ENCODE measurements at regions not wholly inside any gene's neighbourhood (a gene's known extent, or its start where the extent isn't known, plus 50 kb on each side); places are given as distances from the start of the nearest gene placed in this dataset.

DNA sequence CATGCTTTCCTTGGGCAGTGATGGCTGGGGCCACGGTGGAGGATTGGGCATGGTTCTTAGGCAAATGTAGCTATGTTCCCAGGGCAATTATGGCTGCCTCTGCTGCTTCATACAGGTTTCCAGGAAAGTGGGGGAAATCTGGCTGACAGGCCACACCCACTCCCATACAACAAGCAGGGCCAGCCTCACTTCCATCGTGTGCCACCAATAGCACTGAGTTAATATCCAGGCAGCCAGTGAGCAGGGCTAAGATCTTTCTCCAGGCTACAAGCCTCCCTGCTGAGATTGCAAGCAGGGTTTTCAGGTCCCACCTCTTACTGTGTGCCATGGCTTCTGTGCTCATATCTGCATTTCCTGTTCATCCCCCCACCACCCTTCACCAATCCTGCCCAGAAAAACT lies 1291.9 kb downstream of the SI start:
- no peaks in the 10 kb centered on the region for H3K9me3 ChIP-seq (ENCODE audit: control insufficient read depth, insufficient read depth, low read depth, low read length)
- H3K9ac ChIP-seq (ENCODE audit: insufficient read depth, low read length) = no peak overlapping the region
- no peak overlapping the region for H3K4me2 ChIP-seq (ENCODE audit: extremely low read depth, insufficient read depth, low read length)
- H3K27me3 ChIP-seq (ENCODE audit: control insufficient read depth, insufficient read depth, low read length) = no peaks in the 10 kb centered on the region
- TF ChIP-seq, protein P1, sequence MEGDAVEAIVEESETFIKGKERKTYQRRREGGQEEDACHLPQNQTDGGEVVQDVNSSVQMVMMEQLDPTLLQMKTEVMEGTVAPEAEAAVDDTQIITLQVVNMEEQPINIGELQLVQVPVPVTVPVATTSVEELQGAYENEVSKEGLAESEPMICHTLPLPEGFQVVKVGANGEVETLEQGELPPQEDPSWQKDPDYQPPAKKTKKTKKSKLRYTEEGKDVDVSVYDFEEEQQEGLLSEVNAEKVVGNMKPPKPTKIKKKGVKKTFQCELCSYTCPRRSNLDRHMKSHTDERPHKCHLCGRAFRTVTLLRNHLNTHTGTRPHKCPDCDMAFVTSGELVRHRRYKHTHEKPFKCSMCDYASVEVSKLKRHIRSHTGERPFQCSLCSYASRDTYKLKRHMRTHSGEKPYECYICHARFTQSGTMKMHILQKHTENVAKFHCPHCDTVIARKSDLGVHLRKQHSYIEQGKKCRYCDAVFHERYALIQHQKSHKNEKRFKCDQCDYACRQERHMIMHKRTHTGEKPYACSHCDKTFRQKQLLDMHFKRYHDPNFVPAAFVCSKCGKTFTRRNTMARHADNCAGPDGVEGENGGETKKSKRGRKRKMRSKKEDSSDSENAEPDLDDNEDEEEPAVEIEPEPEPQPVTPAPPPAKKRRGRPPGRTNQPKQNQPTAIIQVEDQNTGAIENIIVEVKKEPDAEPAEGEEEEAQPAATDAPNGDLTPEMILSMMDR (conservative IDR thresholded peaks at IDR 0.05 in 1 of 2, IDR thresholded peaks at IDR 0.05 in 1 of 2; ENCODE audit: low read depth in 1 of 2, low read length in 2 of 2) = no peak
- TF ChIP-seq EZH2 (IDR thresholded peaks at IDR 0.05; ENCODE audit: low read length, missing control alignments) = no peak
- no peaks in the 10 kb centered on the region for H3K36me3 ChIP-seq (ENCODE audit: control insufficient read depth, insufficient read depth, low read length)
- no peaks in the 10 kb centered on the region for H3K79me2 ChIP-seq (ENCODE audit: control insufficient read depth, insufficient read depth, low read length)
- H3K27ac ChIP-seq (ENCODE audit: insufficient read depth, low read length) = no peak overlapping the region
- no peak overlapping the region for H3K4me3 ChIP-seq (replicated peaks in 1 of 4; ENCODE audit: control extremely low read depth in 1 of 4, insufficient read depth in 1 of 4, low read depth in 3 of 4, low read length in 4 of 4)
- H3K4me1 ChIP-seq (ENCODE audit: control insufficient read depth, extremely low read depth, insufficient read depth, low read length) = no peaks in the 10 kb centered on the region
- H2AFZ ChIP-seq (ENCODE audit: low read length) = no peak overlapping the region
- DNase-seq (ENCODE audit: low read depth in 2 of 2) = no peak
- no peaks in the 10 kb centered on the region for H4K20me1 ChIP-seq (ENCODE audit: control insufficient read depth, extremely low read depth, insufficient read depth, low read length)

DNA sequence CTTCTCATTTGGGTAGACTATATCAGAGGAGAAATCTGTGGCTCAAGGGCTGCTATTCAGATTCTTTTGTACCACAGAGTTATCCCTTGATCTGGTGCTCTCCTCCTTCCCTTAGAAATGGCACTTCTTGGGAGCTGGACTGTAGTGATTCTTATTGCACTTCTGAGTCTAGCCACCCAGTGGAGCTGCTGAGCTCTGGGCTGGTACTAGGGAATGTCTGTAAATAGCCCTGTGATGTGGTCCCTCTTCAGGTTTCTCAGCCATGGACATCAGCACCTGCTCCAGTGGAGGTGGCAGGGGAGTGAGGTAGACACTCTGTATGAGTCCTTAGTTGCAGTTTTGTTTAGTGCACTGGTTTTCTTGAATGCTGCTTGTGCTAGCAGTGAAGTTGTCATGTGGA lies 1292.6 kb downstream of the SI start:
- Histone ChIP-seq H4K20me1 (ENCODE audit: control insufficient read depth, extremely low read depth, insufficient read depth, low read length) (no peaks in the 10 kb centered on the region), H3K4me3 (replicated peaks in 1 of 4; ENCODE audit: control extremely low read depth in 1 of 4, insufficient read depth in 1 of 4, low read depth in 3 of 4, low read length in 4 of 4) (no peak overlapping the region), H3K79me2 (ENCODE audit: control insufficient read depth, insufficient read depth, low read length) (no peaks in the 10 kb centered on the region), H3K9ac (ENCODE audit: insufficient read depth, low read length) (no peak overlapping the region), H2AFZ (ENCODE audit: low read length) (no peak overlapping the region), H3K4me2 (ENCODE audit: extremely low read depth, insufficient read depth, low read length) (no peak overlapping the region), H3K9me3 (ENCODE audit: control insufficient read depth, insufficient read depth, low read depth, low read length) (no peaks in the 10 kb centered on the region), H3K36me3 (ENCODE audit: control insufficient read depth, insufficient read depth, low read length) (no peaks in the 10 kb centered on the region), H3K27ac (ENCODE audit: insufficient read depth, low read length) (no peak overlapping the region), H3K27me3 (ENCODE audit: control insufficient read depth, insufficient read depth, low read length) (no peaks in the 10 kb centered on the region), H3K4me1 (ENCODE audit: control insufficient read depth, extremely low read depth, insufficient read depth, low read length) (no peaks in the 10 kb centered on the region)
- DNase-seq (ENCODE audit: low read depth in 2 of 2) = no peak
- no peak for TF ChIP-seq EZH2 (IDR thresholded peaks at IDR 0.05; ENCODE audit: low read length, missing control alignments)
- TF ChIP-seq, protein P1 (conservative IDR thresholded peaks at IDR 0.05 in 1 of 2, IDR thresholded peaks at IDR 0.05 in 1 of 2; ENCODE audit: low read depth in 1 of 2, low read length in 2 of 2) = no peak

- DNase-seq (ENCODE audit: low read depth in 2 of 2) = no peak
- Histone ChIP-seq H3K36me3 (ENCODE audit: control insufficient read depth, insufficient read depth, low read length) (no peaks in the 10 kb centered on the region), H3K4me1 (ENCODE audit: control insufficient read depth, extremely low read depth, insufficient read depth, low read length) (no peaks in the 10 kb centered on the region), H3K4me3 (replicated peaks in 1 of 4; ENCODE audit: control extremely low read depth in 1 of 4, insufficient read depth in 1 of 4, low read depth in 3 of 4, low read length in 4 of 4) (no peak overlapping the region), H3K27me3 (ENCODE audit: control insufficient read depth, insufficient read depth, low read length) (no peaks in the 10 kb centered on the region), H4K20me1 (ENCODE audit: control insufficient read depth, extremely low read depth, insufficient read depth, low read length) (no peaks in the 10 kb centered on the region), H3K79me2 (ENCODE audit: control insufficient read depth, insufficient read depth, low read length) (no peaks in the 10 kb centered on the region), H2AFZ (ENCODE audit: low read length) (no peak overlapping the region), H3K9ac (ENCODE audit: insufficient read depth, low read length) (no peak overlapping the region), H3K4me2 (ENCODE audit: extremely low read depth, insufficient read depth, low read length) (no peak overlapping the region), H3K9me3 (ENCODE audit: control insufficient read depth, insufficient read depth, low read depth, low read length) (no peaks in the 10 kb centered on the region), H3K27ac (ENCODE audit: insufficient read depth, low read length) (no peak overlapping the region)
- TF ChIP-seq, protein P1 (conservative IDR thresholded peaks at IDR 0.05 in 1 of 2, IDR thresholded peaks at IDR 0.05 in 1 of 2; ENCODE audit: low read depth in 1 of 2, low read length in 2 of 2) = no peak
- no peak for TF ChIP-seq EZH2 (IDR thresholded peaks at IDR 0.05; ENCODE audit: low read length, missing control alignments)
Observed at GRCh38 chr3:163779396-163780344, 1298.6 kb downstream of the SI start.
